MM.1S (cell line): ENCODE measurements at regions not wholly inside any gene's neighbourhood (a gene's known extent, or its start where the extent isn't known, plus 50 kb on each side); places are given as distances from the start of the nearest gene placed in this dataset.

ENCODE experiments used
- DNase-seq: peaks from one replicate; pipeline ENCODE4 v3.0.0-alpha.2; 2015
- H2AFZ ChIP-seq: fragments of 300-600 bp; sonication (generic); 2 replicates; pipeline ENCODE4 v1.6.0; 2016; ENCODE audit warnings: antibody characterized with exemption, low read length
- H3F3A ChIP-seq: fragments of 300-600 bp; sonication (generic); 2 replicates; pipeline ENCODE4 v1.6.1; 2016; ENCODE audit warnings: mild to moderate bottlenecking, antibody characterized with exemption, low read length, moderate library complexity, mixed read lengths; ENCODE audit not compliant: insufficient read depth
- H3K27ac ChIP-seq: fragments of 300-600 bp; sonication (generic); 2 replicates; pipeline ENCODE4 v1.5.1; 2016; ENCODE audit warnings: mild to moderate bottlenecking, low read length
- H3K27me3 ChIP-seq: fragments of 300-600 bp; sonication (generic); replicated peaks from 2 replicates; pipeline ENCODE4 v1.6.0; 2016; ENCODE audit warnings: low read length; ENCODE audit not compliant: insufficient read depth
- H3K36me3 ChIP-seq: fragments of 300-600 bp; sonication (generic); replicated peaks from 2 replicates; pipeline ENCODE4 v1.6.1; 2016; ENCODE audit warnings: mild to moderate bottlenecking, low read length, mixed read lengths; ENCODE audit not compliant: insufficient read depth
- H3K4me1 ChIP-seq: fragments of 300-600 bp; sonication (generic); 2 replicates; pipeline ENCODE4 v1.6.1; 2016; ENCODE audit warnings: low read length, mixed read lengths
- H3K4me2 ChIP-seq: fragments of 300-600 bp; sonication (generic); 2 replicates; pipeline ENCODE4 v1.6.0; 2016; ENCODE audit warnings: low read depth, low read length
- H3K4me3 ChIP-seq: fragments of 300-600 bp; sonication (generic); 2 replicates; pipeline ENCODE4 v1.5.1; 2016; ENCODE audit warnings: low read length, mixed read lengths
- H3K79me2 ChIP-seq: fragments of 300-600 bp; sonication (generic); 2 replicates; pipeline ENCODE4 v1.6.1; 2016; ENCODE audit warnings: mixed run types, low read length, mixed read lengths
- H3K9ac ChIP-seq: fragments of 300-600 bp; sonication (generic); 2 replicates; pipeline ENCODE4 v1.6.1; 2016; ENCODE audit warnings: low read length, mixed read lengths
- H3K9me2 ChIP-seq: fragments of 300-600 bp; sonication (generic); replicated peaks from 2 replicates; pipeline ENCODE4 v1.6.1; 2016; ENCODE audit warnings: mild to moderate bottlenecking, low read length, mixed read lengths; ENCODE audit not compliant: insufficient read depth
- H3K9me3 ChIP-seq: fragments of 300-600 bp; sonication (generic); replicated peaks from 2 replicates; pipeline ENCODE4 v1.6.1; 2016; ENCODE audit warnings: mild to moderate bottlenecking, low read length, mixed read lengths; ENCODE audit not compliant: insufficient read depth
- H4K20me1 ChIP-seq: fragments of 300-600 bp; sonication (generic); 2 replicates; pipeline ENCODE4 v1.6.1; 2016; ENCODE audit warnings: mild to moderate bottlenecking, low read length, moderate library complexity, mixed read lengths; ENCODE audit not compliant: insufficient read depth
- CTCF ChIP-seq: fragments of 300-600 bp; sonication (generic); IDR thresholded peaks from 2 replicates; pipeline ENCODE4 v1.5.1; 2016; ENCODE audit warnings: antibody characterized with exemption, low read length, mixed read lengths
- EZH2 ChIP-seq: fragments of 300-600 bp; sonication (generic); optimal IDR thresholded peaks from 2 replicates; pipeline ENCODE3; 2017; ENCODE audit warnings: low read depth, mild to moderate bottlenecking, antibody characterized with exemption, low read length, mixed read lengths
- EZH2phosphoT487 ChIP-seq: fragments of 300-600 bp; sonication (generic); IDR thresholded peaks from 2 replicates; pipeline ENCODE4 v1.6.1; 2018; ENCODE audit warnings: antibody characterized with exemption, low read length

- Histone ChIP-seq H3K4me1 (no peaks in the 10 kb centered on the region), H3K27me3 (no peaks in the 10 kb centered on the region), H3K36me3 (no peaks in the 10 kb centered on the region), H3K4me3 (no peak overlapping the region), H3F3A (no peaks in the 10 kb centered on the region), H3K4me2 (no peak overlapping the region), H3K79me2 (no peaks in the 10 kb centered on the region), H4K20me1 (no peaks in the 10 kb centered on the region), H3K9me2 (no peaks in the 10 kb centered on the region), H3K9me3 (no peaks in the 10 kb centered on the region), H3K27ac (no peak overlapping the region), H3K9ac (no peak overlapping the region), H2AFZ (no peak overlapping the region)
- no peak for DNase-seq
- TF ChIP-seq CTCF = no peak
- no peak for TF ChIP-seq EZH2
- no peak for TF ChIP-seq EZH2phosphoT487
Observed at GRCh38 chr18:44089732-44090131, 591.0 kb upstream of the SETBP1 start.

GRCh38 chr18:44090453-44090852 lies 590.2 kb upstream of the SETBP1 start:
- Histone ChIP-seq H3K36me3 (no peaks in the 10 kb centered on the region), H3K27me3 (no peaks in the 10 kb centered on the region), H3F3A (no peaks in the 10 kb centered on the region), H3K27ac (no peak overlapping the region), H2AFZ (no peak overlapping the region), H3K79me2 (no peaks in the 10 kb centered on the region), H3K4me1 (no peaks in the 10 kb centered on the region), H4K20me1 (no peaks in the 10 kb centered on the region), H3K9me3 (no peaks in the 10 kb centered on the region), H3K4me3 (no peak overlapping the region), H3K4me2 (no peak overlapping the region), H3K9ac (no peak overlapping the region), H3K9me2 (no peaks in the 10 kb centered on the region)
- DNase-seq = no peak
- TF ChIP-seq CTCF = no peak
- TF ChIP-seq EZH2phosphoT487 = no peak
- no peak for TF ChIP-seq EZH2

- H4K20me1 ChIP-seq = no peaks in the 10 kb centered on the region
- H3K4me3 ChIP-seq = no peak overlapping the region
- H2AFZ ChIP-seq = no peak overlapping the region
- H3K4me2 ChIP-seq = no peak overlapping the region
- TF ChIP-seq EZH2 = no peak
- no peak for TF ChIP-seq CTCF
- no peak for TF ChIP-seq EZH2phosphoT487
- H3K9ac ChIP-seq = no peak overlapping the region
- H3K9me3 ChIP-seq = no peaks in the 10 kb centered on the region
- no peak for DNase-seq
- H3K27ac ChIP-seq = no peak overlapping the region
- H3K4me1 ChIP-seq = no peaks in the 10 kb centered on the region
- no peaks in the 10 kb centered on the region for H3K9me2 ChIP-seq
- H3K27me3 ChIP-seq = no peaks in the 10 kb centered on the region
- H3F3A ChIP-seq = no peaks in the 10 kb centered on the region
- H3K79me2 ChIP-seq = no peaks in the 10 kb centered on the region
- H3K36me3 ChIP-seq = no peaks in the 10 kb centered on the region
Observed at GRCh38 chr18:44093253-44093652, 587.4 kb upstream of the SETBP1 start.
